Fibroblast of lung (primary cell): ENCODE measurements at regions not wholly inside any gene's neighbourhood (a gene's known extent, or its start where the extent isn't known, plus 50 kb on each side); places are given as distances from the start of the nearest gene placed in this dataset.

Experiments
- EZH2 ChIP-seq: IDR thresholded peaks from 2 replicates; pipeline ENCODE4 v1.5.1; 2012; ENCODE audit warnings: low read length, control low read depth, mild to moderate bottlenecking; ENCODE audit errors: missing control alignments
- TF ChIP-seq, protein P1 (sequence below), 2 donors: IDR thresholded peaks in 1 of 2; conservative IDR thresholded peaks in 1 of 2; 1 replicate in 1 of 2; 2 replicates in 1 of 2; pipeline ENCODE4 v1.5.1; 2011 to 2012; ENCODE audit warnings: low read length in 2 of 2, control low read depth in 1 of 2, inconsistent platforms in 1 of 2, low read depth in 1 of 2, mild to moderate bottlenecking in 1 of 2

DNA sequence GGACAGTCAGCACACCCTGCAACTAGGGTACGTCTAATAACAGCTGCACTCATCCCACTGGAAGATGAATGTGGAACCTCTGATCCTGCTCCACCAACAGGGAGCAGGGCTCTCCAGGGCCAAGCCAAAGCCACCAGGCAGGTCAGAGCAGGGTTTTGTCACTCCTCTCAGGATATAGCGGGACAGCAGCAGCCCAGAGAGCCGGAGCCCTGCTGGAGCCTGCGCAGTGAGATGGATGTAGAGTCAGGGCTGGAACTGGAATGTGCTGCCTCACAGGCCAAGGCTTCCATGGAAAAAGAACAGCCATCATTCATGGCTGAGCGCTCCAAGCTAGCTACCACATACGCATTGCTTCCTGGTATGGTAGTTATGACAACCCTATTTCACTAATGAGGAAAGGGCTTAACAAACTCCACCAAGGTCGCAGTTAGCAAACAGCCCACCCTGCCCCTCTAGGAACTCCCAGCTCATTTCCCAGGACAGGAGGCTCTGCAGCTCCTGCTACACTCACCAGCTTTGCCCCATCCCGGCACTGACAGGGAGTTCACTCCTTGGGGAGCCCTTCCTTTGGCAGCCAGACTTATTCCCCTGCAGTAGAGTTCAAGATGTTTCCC lies 85.2 kb downstream of the HS1BP3 start:
- TF ChIP-seq EZH2 = no peak
- TF ChIP-seq, protein P1, sequence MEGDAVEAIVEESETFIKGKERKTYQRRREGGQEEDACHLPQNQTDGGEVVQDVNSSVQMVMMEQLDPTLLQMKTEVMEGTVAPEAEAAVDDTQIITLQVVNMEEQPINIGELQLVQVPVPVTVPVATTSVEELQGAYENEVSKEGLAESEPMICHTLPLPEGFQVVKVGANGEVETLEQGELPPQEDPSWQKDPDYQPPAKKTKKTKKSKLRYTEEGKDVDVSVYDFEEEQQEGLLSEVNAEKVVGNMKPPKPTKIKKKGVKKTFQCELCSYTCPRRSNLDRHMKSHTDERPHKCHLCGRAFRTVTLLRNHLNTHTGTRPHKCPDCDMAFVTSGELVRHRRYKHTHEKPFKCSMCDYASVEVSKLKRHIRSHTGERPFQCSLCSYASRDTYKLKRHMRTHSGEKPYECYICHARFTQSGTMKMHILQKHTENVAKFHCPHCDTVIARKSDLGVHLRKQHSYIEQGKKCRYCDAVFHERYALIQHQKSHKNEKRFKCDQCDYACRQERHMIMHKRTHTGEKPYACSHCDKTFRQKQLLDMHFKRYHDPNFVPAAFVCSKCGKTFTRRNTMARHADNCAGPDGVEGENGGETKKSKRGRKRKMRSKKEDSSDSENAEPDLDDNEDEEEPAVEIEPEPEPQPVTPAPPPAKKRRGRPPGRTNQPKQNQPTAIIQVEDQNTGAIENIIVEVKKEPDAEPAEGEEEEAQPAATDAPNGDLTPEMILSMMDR (conservative IDR thresholded peaks at IDR 0.05 in 1 of 2, IDR thresholded peaks at IDR 0.05 in 1 of 2; ENCODE audit: low read depth in 1 of 2, low read length in 2 of 2) = no peak
